Right lung (tissue), 2 donors: ENCODE measurements at regions not wholly inside any gene's neighbourhood (a gene's known extent, or its start where the extent isn't known, plus 50 kb on each side); places are given as distances from the start of the nearest gene placed in this dataset.
A peak's percentile ranks its signal among the peaks of the same experiment; 100 is the strongest.
"Not testable (repeated sequence)": the region's sequence is repeated elsewhere in the genome, so short reads cannot be mapped to it uniquely, and the experiment has no call there.

Experiments used
- DNase-seq, 2 donors: peaks; one replicate each; pipeline ENCODE4 v3.0.0-alpha.2; 2013

DNA sequence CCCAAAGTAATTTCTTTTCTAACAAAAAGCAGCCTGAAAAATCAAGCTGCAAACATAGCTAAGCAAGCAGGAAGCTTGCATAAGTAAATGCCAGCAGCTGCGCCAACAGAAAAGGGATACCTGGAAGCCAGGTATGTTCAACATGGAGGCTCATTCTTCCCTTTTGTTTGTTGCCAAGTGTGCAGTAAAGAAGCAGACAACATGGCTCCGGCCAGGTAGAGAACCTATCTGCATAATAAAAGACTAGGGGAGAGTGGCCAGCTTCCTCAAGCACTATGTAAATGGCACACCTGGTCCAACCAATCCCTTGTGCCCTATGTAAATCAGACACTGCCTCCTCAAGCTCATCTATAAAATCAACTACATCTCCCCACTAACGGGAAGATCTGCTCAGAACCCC is 1407.0 kb downstream of the CDH11 start:
- no peak for DNase-seq

GRCh38 chr16:63712725-63713124 is 1409.1 kb downstream of the CDH11 start:
- no peak for DNase-seq

GRCh38 chr16:63703612-63704011 is 1418.3 kb downstream of the CDH11 start:
- DNase-seq = no peak

- peak; percentile 23 for DNase-seq
These were observed 1418.8 kb downstream of the CDH11 start for GRCh38 chr16:63702981-63703590.

DNA sequence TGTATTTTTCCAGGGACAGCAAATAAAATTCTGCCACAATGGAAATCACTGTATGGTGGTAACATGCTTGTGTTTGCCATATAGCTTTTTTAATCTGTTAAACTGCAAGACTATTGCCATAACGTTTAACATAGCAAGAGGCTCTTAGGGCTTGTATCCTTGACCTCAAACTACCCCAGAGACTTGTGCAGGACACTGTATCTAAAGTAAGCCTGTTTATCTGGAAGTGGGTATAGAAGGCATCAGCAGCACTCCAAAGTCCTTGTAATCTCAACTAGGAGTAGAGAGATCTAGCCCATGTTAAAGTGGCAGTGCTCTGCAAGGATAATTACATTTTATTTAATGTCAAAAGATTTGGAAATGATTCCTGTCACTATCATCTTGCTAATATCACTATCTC is 1424.1 kb downstream of the CDH11 start:
- DNase-seq = no peak

DNA sequence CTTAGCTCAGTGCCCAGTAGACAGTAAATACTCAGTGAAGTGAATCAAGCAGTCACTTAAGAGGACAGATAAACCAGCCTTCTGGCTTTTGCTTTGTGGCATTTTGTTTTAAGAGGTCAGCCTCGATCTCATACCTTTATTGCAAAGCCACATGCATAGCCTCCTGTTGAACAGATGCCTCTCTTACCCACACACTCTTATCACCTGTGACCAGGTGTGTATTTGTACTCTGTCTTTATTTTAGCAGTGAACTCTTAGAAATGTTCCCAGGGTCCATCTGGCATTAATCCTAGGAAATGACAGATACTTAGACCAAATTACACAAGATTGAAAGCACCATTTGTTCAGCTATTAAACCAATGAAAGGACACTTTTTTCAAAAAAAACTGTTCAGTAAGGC is 1426.5 kb downstream of the CDH11 start:
- no peak for DNase-seq

- no peak for DNase-seq
These were observed 1430.9 kb downstream of the CDH11 start for GRCh38 chr16:63690961-63691360.

- no peak for DNase-seq
These were observed 1431.6 kb downstream of the CDH11 start for GRCh38 chr16:63690267-63690666.

DNA sequence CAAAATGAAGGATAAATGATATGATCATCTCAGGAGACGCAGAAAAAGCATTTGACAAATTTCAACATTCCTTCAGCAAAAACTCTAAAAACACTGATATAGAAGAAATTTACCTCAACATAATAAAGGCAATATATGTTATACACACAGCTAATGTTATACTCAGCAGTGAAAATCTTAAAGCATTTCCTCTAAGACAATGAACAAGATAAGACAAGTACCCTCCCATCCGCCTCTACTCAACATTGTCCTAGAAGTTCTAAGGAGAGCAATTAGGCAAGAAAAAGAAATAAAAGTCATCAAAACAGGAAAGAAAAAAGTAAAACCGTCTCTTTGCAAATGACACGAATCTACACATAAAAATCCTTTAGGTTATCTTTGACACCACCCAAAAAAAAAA is 1432.8 kb downstream of the CDH11 start:
- no peak for DNase-seq

DNA sequence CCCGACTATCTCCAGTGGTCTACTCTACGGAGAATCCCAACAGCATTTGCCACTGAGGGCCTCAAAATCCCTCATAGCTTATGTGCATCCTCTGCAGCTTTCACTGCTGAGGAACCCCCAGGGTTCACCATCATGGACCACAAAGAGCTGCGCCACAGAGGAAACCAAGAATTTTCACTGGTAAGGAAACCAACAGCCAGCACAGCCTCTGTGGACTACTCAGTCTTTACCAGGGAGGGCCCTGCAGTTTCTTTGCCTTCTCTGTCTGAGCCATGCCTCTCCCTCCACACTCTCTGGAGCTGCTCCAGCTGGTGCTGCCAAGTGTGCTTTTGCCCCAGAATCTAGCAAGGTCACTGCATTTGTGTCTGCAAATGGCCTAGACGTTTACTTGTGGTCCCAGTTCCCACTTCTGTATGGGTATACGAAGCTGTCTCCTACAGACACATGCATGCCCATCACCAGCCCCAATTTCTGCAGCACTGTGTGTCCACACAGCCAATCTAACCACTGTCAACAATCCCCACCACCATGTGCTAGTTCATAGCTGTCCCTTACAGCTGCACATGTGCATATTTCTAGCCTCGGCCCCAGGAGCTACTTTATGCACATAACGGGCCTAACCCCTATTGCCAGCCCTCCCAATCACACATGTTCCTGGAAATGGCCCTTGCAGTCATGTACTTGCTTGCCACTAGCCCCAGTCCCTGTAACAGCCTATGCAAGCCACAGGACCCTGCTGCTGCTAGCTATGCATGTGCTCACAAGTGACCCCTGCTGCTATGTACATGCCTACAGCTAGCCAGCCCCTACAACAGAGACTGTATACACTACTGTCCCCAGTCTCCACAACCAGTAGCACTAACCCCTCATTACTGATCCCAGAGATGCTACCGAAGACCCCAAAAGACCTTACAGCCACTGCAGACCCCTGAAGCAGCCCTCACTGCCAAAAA is 1437.4 kb downstream of the CDH11 start:
- DNase-seq = no peak

DNA sequence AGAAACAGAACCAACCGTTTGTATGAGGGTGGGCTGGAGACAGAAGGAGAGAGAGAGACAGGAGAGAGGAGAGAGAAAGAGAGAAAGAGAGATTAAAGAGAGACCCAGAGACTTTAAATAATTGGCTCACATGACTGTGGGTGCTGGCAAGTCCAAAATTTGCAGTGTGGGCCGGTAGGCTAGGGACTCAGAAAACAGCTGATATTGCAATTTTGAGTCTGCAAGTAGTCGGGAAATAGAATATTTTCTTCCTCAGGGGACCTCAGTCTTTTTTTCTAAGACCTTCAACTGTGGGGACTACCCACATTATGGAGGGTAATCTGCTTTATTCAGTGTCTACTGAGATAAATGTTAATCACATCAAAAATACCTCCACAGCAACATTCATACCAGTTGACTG is 1439.0 kb downstream of the CDH11 start:
- no peak for DNase-seq

- no peak for DNase-seq
These were observed 1449.4 kb downstream of the CDH11 start for GRCh38 chr16:63672493-63672892.

GRCh38 chr16:63663155-63663554 is 1458.7 kb downstream of the CDH11 start:
- no peak for DNase-seq

GRCh38 chr16:63655846-63656245 is 1466.0 kb downstream of the CDH11 start:
- DNase-seq = no peak

DNA sequence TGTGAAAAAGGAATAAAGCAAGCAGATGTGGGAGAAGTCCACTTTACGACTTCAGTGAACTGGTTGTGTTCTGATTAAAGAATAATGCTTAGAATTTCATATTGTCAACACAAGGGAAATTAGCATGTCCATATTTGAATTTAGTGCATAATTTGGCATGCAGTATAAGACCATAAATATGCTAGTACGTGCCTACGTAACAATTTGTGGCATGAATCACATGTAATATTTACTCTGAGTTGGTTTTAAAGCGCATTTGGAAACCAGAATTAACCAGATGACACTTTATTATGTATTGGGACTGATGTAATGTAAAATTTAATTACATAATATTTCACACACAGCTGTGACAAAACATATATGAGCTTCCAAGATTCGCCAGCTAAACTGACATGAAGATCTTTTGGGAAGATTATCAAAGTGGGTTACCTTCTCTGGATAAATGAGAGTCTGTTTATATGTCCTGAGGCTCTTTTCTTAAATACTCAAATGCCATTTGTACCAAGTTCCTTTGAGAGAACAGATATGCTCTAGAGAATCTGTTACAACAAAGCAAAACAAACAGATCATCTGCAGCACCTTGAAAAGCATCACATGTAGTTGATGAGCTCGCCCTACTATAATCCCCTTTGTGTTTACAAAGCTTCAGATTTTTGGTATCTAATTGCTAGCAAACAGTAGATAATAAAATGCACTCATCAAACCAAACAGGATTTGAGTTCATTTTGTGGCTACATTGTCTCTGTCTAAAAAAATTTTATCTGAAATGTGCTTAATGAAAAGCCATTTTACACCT is 1468.6 kb downstream of the CDH11 start:
- DNase-seq = no peak

GRCh38 chr16:63652091-63652490 is 1469.8 kb downstream of the CDH11 start:
- DNase-seq = no peak

- DNase-seq = no peak
These were observed 1471.3 kb downstream of the CDH11 start for GRCh38 chr16:63650550-63650949.

- not testable (repeated sequence) for DNase-seq
These were observed 1488.0 kb downstream of the CDH11 start for GRCh38 chr16:63633706-63634445.

GRCh38 chr16:63629272-63629671 is 1492.6 kb downstream of the CDH11 start:
- no peak for DNase-seq

- DNase-seq = no peak
These were observed 1493.1 kb downstream of the CDH11 start for GRCh38 chr16:63628812-63629211.

GRCh38 chr16:63625126-63625525 is 1496.7 kb downstream of the CDH11 start:
- peak; percentile 46 to 50 for DNase-seq

DNA sequence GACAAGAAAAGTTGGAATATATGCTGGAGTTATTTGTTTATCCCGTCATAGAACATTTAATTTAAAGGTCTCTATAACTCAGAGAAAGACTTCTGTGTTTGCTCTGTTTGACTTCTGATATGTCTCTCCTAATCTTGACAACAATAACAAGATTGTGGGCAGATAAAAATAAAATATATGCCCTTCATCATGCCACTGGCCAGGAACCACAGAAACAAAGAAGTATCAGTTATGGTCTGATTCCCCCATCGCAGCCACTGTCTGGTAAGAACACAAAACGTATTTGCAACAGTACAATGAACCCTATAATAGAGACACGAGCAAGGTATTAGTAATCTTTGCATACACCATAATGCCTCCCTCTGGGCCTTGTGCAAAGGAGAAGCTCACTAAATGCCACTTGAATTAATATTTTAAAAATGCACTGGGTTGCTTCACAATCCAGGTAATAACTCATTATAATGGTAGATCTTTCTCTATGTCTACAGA is 1498.3 kb downstream of the CDH11 start:
- DNase-seq = no peak
